ENCODE measurements at regions not wholly inside any gene's neighbourhood (a gene's known extent, or its start where the extent isn't known, plus 50 kb on each side); places are given as distances from the start of the nearest gene placed in this dataset.

DNA sequence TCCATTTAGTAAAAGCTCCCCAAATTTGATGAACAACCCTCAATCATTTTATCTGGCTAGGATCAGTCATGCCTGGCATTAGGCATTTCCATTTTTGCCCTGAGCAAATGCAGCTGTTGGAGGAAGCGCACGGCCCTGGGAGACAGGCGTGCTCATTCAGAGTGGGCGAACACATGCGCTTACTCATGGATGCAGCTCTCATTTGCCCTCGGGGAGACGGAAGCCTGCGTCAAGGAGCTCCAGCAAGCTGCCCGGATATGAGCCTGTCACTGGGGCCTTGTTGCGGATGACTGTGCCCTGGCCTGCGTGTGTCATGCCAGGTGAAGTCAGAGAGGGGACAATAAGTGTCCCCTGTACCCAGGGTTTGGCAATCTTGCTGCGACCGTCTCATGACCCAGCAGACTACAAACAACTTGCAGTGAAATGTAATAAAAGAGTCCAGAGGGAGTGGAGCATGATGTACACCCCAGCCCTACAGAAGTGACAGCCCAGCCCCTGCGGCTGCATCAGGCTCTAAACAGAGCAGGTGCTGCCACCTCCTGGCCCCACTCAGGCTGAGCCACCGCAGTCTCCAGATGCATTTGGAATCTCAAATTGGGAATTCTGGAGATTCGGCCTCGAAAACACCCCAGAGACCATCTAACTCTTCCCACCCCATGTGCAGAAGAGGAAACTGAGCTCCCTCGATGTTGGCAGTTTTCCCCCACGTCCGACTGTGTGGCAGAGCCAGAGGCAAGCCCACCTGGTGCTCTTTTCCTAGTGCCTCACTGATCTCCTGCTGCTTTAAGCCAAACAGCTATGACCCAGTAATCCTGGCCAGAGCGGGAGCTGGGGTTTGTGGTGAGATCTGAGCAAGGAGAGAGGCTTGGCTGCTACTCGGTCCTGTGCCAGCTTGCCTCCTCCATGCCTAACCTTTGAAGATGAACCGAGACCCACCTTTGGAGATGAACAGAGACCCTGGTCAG lies 105.0 kb upstream of the ALK start:
- TF ChIP-seq, protein P1, sequence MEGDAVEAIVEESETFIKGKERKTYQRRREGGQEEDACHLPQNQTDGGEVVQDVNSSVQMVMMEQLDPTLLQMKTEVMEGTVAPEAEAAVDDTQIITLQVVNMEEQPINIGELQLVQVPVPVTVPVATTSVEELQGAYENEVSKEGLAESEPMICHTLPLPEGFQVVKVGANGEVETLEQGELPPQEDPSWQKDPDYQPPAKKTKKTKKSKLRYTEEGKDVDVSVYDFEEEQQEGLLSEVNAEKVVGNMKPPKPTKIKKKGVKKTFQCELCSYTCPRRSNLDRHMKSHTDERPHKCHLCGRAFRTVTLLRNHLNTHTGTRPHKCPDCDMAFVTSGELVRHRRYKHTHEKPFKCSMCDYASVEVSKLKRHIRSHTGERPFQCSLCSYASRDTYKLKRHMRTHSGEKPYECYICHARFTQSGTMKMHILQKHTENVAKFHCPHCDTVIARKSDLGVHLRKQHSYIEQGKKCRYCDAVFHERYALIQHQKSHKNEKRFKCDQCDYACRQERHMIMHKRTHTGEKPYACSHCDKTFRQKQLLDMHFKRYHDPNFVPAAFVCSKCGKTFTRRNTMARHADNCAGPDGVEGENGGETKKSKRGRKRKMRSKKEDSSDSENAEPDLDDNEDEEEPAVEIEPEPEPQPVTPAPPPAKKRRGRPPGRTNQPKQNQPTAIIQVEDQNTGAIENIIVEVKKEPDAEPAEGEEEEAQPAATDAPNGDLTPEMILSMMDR (IDR thresholded peaks at IDR 0.05) = no peak
- TF ChIP-seq POLR2AphosphoS5 (IDR thresholded peaks at IDR 0.05; ENCODE audit: insufficient read depth in 1 of 2, low read depth in 1 of 2) (no peak), POLR2A (IDR thresholded peaks at IDR 0.05) (no peak)
